ENCODE measurements at regions not wholly inside any gene's neighbourhood (a gene's known extent, or its start where the extent isn't known, plus 50 kb on each side); places are given as distances from the start of the nearest gene placed in this dataset.

DNA sequence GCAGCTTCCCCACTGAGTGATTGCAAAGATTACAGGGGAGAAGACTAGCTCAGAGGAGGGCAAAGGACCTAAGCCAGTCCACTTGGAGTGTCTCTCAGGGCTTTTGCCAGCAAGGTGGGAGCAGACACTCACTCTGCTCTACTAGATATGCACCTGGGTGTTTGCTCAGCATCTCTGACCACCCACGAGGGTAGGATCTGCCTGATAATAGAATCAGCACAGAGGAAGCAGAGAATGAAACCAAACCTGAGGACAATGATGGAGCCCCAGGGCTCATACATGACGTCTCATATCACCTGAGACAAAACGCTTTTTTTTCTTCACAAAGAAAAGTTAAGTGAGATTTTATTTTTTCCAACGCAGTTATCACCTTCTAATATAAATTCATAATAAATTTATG is 79.4 kb downstream of the RRAGC start:
- Histone ChIP-seq H3K4me2 (ENCODE audit: low read length) (no peak overlapping the region), H3K27ac (ENCODE audit: low read depth, low read length, poor library complexity, severe bottlenecking) (no peak overlapping the region), H3K9me3 (ENCODE audit: low read length) (no peaks in the 10 kb centered on the region), H3K79me2 (ENCODE audit: insufficient read depth, low read length) (no peaks in the 10 kb centered on the region), H3K27me3 (ENCODE audit: insufficient read depth, low read length) (0 out of 2 replicates have a peak, but pooled peaks cover 4% of the 10 kb centered on the region), H2AFZ (ENCODE audit: low read length) (no peak overlapping the region), H3F3A (ENCODE audit: insufficient read depth, low read length) (no peaks in the 10 kb centered on the region), H3K4me3 (ENCODE audit: low read depth, low read length, poor library complexity, severe bottlenecking) (no peak overlapping the region), H3K4me1 (ENCODE audit: insufficient read depth, low read length, severe bottlenecking) (no peaks in the 10 kb centered on the region), H4K20me1 (ENCODE audit: insufficient read depth, low read length) (no peaks in the 10 kb centered on the region), H3K36me3 (ENCODE audit: insufficient read depth, low read length) (no peaks in the 10 kb centered on the region), H3K9me2 (ENCODE audit: low read depth, low read length) (no peaks in the 10 kb centered on the region), H3K9ac (ENCODE audit: low read length) (no peak overlapping the region)
- no peak for TF ChIP-seq EZH2 (IDR thresholded peaks at IDR 0.05; ENCODE audit: borderline replicate concordance, low read length)
- TF ChIP-seq, protein P1, sequence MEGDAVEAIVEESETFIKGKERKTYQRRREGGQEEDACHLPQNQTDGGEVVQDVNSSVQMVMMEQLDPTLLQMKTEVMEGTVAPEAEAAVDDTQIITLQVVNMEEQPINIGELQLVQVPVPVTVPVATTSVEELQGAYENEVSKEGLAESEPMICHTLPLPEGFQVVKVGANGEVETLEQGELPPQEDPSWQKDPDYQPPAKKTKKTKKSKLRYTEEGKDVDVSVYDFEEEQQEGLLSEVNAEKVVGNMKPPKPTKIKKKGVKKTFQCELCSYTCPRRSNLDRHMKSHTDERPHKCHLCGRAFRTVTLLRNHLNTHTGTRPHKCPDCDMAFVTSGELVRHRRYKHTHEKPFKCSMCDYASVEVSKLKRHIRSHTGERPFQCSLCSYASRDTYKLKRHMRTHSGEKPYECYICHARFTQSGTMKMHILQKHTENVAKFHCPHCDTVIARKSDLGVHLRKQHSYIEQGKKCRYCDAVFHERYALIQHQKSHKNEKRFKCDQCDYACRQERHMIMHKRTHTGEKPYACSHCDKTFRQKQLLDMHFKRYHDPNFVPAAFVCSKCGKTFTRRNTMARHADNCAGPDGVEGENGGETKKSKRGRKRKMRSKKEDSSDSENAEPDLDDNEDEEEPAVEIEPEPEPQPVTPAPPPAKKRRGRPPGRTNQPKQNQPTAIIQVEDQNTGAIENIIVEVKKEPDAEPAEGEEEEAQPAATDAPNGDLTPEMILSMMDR (IDR thresholded peaks at IDR 0.05; ENCODE audit: low read length), result no peak

DNA sequence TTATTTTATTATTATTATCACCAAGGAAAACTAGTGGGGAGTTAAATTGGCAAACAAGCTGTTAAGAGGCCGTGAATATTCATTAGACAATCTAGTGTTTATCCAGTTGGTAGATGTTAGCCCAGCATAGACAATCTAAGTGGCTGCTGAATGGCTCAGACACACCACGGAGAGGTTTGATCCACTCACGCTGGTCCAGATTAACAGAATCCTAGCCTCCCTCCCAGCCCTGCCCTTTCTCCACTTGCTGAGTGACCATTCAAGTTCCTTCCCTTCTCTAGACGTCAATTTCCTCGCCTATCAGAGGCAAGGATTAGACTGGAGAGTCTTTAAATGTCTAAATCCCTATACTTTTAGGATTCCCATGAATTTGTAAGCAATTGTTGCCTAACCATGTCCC is 80.1 kb downstream of the RRAGC start:
- Histone ChIP-seq H3K9me2 (ENCODE audit: low read depth, low read length) (no peaks in the 10 kb centered on the region), H3K79me2 (ENCODE audit: insufficient read depth, low read length) (no peaks in the 10 kb centered on the region), H3F3A (ENCODE audit: insufficient read depth, low read length) (no peaks in the 10 kb centered on the region), H3K4me3 (ENCODE audit: low read depth, low read length, poor library complexity, severe bottlenecking) (no peak overlapping the region), H3K9ac (ENCODE audit: low read length) (no peak overlapping the region), H4K20me1 (ENCODE audit: insufficient read depth, low read length) (no peaks in the 10 kb centered on the region), H3K4me2 (ENCODE audit: low read length) (no peak overlapping the region), H3K36me3 (ENCODE audit: insufficient read depth, low read length) (no peaks in the 10 kb centered on the region), H3K9me3 (ENCODE audit: low read length) (no peaks in the 10 kb centered on the region), H3K27ac (ENCODE audit: low read depth, low read length, poor library complexity, severe bottlenecking) (no peak overlapping the region), H3K4me1 (ENCODE audit: insufficient read depth, low read length, severe bottlenecking) (no peaks in the 10 kb centered on the region), H3K27me3 (ENCODE audit: insufficient read depth, low read length) (0 out of 2 replicates have a peak, but pooled peaks cover 4% of the 10 kb centered on the region), H2AFZ (ENCODE audit: low read length) (no peak overlapping the region)
- TF ChIP-seq, protein P1 (IDR thresholded peaks at IDR 0.05; ENCODE audit: low read length), result no peak
- no peak for TF ChIP-seq EZH2 (IDR thresholded peaks at IDR 0.05; ENCODE audit: borderline replicate concordance, low read length)

DNA sequence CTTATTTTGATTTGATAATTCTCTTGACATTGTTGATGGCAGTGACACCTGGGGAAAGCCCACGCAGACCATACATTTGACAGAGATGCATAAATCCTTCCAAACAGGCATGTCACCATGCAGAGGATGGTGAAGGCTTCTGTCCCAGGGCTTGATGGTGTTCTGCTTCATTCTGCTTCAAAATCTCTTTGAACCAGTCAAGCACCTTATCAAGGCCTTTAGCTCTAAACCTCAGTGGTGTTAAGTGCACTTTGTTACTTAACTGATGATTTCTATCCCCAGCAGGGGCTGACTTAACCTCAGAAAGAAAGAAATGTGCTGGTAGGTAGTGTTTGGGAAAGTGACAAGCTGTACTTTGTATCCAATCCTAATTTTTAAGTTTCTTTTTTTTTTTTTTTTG is 81.1 kb downstream of the RRAGC start:
- Histone ChIP-seq H3K9ac (ENCODE audit: low read length) (no peak overlapping the region), H3K9me2 (ENCODE audit: low read depth, low read length) (no peaks in the 10 kb centered on the region), H3F3A (ENCODE audit: insufficient read depth, low read length) (no peaks in the 10 kb centered on the region), H3K4me2 (ENCODE audit: low read length) (no peak overlapping the region), H4K20me1 (ENCODE audit: insufficient read depth, low read length) (no peaks in the 10 kb centered on the region), H3K9me3 (ENCODE audit: low read length) (no peaks in the 10 kb centered on the region), H3K79me2 (ENCODE audit: insufficient read depth, low read length) (no peaks in the 10 kb centered on the region), H3K4me3 (ENCODE audit: low read depth, low read length, poor library complexity, severe bottlenecking) (no peak overlapping the region), H3K27ac (ENCODE audit: low read depth, low read length, poor library complexity, severe bottlenecking) (no peak overlapping the region), H3K4me1 (ENCODE audit: insufficient read depth, low read length, severe bottlenecking) (no peaks in the 10 kb centered on the region), H3K36me3 (ENCODE audit: insufficient read depth, low read length) (no peaks in the 10 kb centered on the region), H3K27me3 (ENCODE audit: insufficient read depth, low read length) (peaks cover 4% of the 10 kb centered on the region; the same call in 1 of the 2 replicates), H2AFZ (ENCODE audit: low read length) (no peak overlapping the region)
- TF ChIP-seq, protein P1 (IDR thresholded peaks at IDR 0.05; ENCODE audit: low read length), result no peak
- no peak for TF ChIP-seq EZH2 (IDR thresholded peaks at IDR 0.05; ENCODE audit: borderline replicate concordance, low read length)

Data from OCI-LY1 (cell line).